Hepatic stellate cell (primary cell): ENCODE measurements at regions not wholly inside any gene's neighbourhood (a gene's known extent, or its start where the extent isn't known, plus 50 kb on each side); places are given as distances from the start of the nearest gene placed in this dataset.

ENCODE experiments used
- DNase-seq: peaks from one replicate; pipeline ENCODE4 v3.0.0; 2011; ENCODE audit warnings: low spot score

DNA sequence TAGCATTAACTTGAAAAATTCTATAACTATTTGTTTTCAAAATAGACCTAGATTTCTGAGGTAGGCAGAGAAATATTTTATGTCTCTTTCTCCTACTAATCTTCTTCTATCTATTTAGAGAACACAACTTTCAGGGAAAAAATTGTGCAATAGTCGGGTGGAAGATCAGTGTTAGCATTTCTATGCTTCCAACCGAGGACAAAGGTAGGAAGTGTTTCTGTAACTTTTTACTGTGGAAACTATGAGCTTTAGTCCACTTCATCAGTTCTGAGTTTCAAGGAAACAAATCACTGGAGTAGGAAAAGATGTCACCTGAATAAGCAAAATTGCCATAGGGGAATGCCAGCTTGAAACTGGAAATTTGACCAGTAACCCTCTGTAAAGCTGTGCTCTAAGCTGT, 207.7 kb upstream of the CTAGE1 start:
- DNase-seq: no peak

DNA sequence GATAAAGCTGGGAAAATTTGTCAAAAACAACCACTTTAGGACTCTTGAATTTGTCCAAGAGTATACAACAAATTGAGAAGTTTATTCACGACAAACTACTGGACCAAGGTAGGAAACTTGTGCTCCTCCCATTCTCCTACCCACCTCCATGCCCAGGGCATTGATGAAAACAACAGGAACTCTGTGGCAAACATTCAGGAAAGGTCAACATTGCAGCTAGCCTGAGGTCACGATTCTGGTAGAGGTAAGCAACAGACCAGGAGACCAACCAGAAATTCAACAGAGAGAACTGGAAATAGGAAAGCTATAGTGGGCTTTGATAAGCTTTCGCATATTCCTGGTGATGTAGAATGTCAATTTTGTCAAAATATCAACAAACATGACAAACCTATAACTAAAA, 209.1 kb upstream of the CTAGE1 start:
- DNase-seq: no peak

DNA sequence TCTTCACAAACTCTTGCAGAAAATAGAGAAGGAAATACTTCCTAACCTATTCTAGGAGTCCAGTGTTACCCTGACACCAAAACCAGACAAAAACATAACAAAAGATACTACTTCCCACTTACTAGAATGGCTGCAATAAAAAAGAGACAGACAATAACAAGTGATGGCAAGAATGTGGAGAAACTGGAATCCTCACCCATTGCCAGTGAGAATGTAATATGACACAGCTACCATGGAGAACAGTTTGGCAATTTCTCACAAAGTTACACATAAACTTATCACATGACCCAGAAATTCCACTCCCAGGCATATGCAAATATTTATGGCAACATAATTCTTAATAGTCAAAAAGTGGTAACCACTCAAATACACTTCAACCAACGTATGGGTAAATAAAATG, 209.8 kb upstream of the CTAGE1 start:
- no peak for DNase-seq

DNA sequence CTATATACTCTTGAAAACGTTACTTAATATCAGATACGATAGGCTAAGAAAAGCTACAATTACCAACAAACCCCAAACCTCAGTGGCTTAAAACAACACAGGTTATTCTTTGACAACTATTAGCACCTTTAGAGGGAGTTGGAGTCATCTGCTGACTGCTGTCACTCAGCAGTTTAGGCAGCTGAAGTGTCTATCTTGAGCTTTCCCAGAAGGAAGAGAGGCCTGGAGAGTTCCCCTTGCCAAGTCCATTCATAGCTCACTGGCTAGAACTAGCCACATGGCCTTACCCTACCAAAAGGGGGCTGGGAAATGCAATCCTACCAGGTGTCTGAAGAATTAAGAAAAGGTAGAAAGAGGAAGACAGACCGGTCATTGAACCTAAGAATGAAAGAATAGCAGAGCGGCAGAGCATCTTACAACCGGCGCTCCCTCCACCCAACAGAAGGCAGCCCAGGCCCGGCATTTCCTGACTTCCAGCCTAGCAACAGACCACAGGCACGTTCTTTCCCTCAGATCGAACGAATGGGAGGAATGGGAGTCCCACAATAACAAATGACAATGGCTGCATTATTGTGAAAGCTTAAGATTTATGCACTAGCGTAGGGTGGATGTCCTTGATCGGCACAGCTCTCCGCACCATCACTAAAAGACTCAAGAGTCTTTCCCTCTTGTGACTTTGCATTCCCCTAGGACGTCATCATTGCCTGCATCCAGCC, 211.2 kb upstream of the CTAGE1 start:
- DNase-seq: no peak

DNA sequence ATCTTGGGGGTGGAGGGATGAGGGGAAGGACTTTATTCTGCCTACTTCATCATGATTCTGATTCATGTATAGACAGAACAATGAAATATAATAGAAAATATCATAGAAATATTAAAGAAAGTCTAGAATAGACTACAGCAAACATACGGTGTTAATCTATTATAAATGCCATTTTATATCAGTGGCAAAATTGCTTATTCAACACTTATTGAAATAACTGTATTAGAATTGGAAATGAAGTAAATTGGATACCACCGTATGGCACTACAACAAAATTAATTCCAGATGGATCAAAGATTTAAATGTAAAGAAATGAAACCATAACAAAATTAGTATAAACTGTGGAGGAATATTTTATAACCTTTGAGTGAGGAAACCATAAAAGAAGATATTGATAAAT, 213.3 kb upstream of the CTAGE1 start:
- no peak for DNase-seq

DNA sequence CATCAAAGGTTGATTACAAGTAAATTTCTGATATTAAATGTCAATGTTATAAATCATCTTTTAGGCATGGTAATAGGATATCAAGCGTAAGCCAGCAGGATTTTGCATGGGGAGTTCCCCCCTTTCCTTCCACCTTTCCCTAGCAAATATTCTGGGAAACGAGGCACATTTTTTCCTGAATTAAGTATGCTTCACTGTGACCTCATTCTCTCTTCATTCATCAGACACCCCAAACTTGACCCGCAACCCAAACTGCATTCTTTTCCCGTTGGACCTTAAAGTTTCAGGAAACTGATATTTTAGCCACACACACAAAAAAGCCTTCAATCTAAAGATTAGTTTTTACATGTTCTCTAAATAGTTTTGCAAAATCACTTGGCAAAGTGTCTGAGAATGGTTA, 214.5 kb upstream of the CTAGE1 start:
- no peak for DNase-seq

DNA sequence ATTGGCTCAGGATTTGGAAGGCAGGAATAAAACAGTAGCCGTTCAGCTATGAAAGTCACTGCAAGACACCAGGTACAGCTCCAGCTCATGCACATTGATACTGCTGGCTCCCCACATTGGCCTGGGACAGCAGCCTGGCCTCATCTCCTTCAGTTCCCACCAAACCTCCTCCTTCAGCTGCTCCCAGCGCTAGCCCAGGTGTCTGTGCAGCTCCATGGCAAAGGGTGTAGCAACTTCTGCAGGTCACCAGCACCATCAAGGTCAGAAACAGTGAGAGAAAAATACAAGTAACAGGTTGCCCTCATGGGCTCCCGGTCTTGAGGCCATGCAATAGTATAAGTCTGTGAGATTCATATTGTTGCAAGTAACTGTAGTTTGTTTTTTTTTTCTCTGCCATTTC, 216.7 kb upstream of the CTAGE1 start:
- no peak for DNase-seq

DNA sequence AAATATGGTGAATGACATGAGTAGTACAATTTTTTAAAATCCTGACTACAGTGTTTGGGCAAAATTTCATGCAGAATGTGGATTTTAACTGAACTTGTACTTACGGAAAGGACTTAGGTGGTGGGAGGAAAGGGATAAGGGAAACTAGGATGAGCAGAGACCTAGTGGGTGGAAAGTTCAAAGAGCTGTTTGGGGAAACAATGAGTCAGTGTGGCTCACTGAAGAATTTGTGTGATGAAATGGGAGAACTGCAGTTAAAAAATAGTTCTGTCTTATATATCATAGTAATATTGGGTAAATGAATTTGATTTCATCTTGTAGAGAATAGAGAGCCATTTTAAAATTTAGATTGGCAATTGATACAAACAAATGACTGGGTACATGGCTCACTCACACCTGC, 220.1 kb upstream of the CTAGE1 start:
- peak; percentile 30 for DNase-seq

DNA sequence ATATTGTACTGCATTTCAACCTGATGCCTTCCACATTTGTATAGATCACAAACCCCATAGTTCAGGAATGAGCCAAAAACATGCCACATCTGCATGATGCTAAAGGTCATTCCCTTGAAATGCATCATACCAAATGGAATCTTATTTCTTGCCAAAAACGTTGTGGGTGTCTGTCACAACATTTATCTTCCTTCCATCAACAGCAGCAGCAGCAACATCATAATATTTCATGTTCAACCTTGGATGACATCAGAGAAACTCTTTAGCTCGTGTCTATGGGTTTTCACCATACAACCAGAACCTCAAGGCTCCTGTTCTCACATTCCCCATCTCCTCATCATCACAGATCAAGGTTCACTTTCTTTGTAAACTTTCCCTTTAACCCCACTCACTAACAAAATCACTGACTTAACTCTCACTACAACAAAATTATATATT, 221.3 kb upstream of the CTAGE1 start:
- peak; percentile 41 for DNase-seq

DNA sequence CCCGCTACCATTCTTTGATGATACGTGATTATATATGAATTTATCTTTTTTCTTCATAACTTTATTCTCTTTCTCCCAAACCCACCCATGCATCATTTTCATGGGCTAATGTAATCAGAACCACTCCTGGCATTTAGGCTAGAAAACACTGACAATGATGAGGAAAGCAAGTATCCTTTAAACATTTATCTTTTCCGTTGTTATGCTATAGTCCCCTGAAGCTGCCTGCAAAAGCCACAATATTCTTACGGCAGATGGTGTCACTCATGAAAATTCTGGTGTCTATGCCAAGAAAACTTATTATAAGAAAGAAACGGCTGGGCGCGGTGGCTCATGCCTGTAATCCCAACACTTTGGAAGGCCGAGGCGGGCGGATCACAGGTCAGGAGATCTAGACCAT, 221.8 kb upstream of the CTAGE1 start:
- DNase-seq: no peak

DNA sequence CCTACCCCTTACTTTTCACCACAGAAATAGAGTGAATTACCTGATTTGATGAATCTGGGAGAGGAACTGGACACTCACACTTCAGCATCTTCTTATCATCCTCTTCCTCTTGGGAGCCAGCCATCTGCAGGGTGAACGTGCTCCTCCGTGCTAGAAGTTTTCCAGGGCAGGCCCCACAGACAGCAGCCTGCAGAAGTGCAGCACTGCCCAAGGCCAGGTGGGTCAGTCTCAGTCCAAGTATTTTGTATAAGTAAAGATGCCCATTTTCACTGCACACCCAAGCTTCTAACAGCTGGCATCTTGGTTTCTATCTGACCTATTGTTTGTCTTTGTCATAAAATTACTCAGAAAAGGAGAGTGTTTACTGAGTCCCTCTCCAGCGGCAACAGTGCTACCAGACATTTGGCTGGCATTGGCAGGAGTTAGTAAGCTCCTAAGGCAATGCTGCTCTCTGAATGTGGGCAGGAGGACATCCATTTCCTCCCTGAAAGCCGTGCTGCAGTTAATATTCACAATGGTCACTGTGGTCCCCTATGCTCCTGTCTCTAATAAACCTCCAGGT, 222.6 kb upstream of the CTAGE1 start:
- no peak for DNase-seq

DNA sequence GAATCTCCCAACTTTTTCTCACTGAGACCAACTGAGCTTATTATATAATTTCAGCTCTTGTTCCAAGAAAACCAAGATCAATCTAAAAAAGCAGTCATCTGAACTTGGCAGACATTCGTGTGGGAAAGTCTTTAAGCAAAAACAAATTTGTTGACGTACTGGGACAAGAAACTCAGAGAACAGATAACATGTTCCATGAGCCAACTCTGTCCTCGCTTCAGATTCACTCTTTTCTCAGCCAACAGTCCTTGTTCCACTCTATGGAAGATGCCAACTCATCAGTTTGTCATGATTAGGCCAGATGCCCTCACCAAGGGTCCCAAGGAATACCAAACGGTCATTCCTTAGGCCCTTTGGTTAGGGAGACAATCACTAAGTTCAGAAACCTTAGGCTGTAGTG, 224.2 kb upstream of the CTAGE1 start:
- no peak for DNase-seq

DNA sequence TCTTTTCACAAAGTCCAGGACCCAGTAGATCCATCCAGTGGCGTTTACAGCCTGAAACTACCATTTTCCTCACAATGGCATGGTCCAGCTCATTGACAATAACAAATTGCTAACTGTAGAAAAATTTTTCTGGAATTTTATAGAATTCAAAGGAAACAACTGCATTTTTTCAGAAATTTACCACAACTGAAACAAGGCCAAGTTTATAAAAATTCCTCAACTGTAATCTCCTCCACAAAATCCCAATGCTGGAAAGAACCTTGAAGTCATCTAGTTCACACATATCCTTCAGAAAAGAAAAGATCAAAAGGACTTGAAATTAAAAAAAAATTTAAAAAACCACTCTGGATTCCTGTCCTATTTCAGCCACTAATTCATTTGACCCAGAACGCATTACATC, 226.0 kb upstream of the CTAGE1 start:
- DNase-seq: no peak

DNA sequence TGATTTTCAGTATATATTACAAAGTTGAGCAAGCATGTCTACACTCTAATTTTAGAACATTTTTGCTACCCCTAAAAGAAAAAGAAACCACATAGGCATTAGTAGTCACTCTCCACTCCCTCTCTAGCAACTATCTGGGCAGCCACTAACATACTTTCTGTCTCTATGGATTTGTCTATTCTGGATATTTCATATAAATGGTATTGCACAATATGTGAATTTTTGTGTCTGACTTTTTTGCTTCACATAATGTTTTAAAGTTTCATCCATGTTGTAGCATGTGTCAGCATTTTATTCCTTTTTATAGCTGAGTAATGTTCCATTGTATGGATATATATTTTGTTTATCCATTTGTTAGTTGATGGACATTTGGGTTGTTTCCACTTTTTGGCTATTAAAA, 232.5 kb upstream of the CTAGE1 start:
- no peak for DNase-seq

DNA sequence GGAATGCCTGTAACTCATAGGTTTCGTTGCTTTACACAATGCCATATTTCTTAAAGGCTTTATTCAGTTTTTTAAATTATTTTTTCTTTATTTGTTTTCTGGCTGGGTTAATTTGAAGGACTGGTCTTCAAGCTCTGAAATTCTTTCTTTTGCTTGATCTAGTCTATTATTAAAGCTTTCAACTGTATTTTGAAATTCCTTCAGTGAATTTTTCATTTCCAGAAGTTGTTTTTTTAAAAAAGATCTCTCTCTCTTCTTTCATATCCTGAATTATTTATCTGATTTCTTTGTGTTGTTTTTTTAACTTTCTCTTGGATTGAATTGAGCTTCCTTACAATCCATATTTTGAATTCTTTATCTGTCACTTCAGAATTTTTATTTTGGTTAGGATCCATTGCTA, 239.9 kb upstream of the CTAGE1 start:
- no peak for DNase-seq

DNA sequence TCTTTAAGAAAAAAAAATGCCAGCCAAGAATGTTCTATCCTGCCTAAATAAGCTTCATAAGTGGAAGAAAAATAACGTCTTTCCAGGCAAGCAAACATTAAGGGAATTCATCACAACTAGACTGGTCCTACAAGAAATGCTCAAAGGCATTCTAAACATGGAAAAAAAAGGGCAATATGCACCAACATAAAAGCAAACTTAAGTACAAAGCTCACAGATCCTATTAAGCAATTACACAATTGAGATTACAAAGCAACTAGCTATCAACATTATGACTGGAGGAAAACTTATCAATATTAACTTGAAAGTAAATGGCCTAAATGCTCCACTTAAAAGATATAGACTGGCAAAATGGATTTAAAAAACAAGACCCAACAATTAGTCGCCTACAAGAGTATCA, 240.6 kb upstream of the CTAGE1 start:
- DNase-seq: no peak

DNA sequence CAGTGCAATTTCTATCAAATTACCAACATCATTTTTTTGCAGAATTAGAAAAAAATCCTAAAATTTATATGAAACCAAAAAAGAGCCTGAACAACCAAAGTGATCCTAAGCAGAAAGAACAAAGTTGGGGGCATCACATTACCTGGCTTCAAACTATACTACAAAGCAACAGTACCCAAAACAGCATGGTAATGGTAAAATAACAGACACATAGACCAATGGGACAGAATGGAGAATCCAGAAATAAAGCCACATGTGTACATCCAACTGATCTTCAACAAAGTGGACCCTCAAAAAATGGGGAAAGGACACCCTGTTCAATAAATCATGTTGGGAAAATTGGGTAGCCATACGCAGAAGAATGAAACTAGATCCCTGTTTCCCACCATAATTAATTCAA, 245.7 kb upstream of the CTAGE1 start:
- no peak for DNase-seq

DNA sequence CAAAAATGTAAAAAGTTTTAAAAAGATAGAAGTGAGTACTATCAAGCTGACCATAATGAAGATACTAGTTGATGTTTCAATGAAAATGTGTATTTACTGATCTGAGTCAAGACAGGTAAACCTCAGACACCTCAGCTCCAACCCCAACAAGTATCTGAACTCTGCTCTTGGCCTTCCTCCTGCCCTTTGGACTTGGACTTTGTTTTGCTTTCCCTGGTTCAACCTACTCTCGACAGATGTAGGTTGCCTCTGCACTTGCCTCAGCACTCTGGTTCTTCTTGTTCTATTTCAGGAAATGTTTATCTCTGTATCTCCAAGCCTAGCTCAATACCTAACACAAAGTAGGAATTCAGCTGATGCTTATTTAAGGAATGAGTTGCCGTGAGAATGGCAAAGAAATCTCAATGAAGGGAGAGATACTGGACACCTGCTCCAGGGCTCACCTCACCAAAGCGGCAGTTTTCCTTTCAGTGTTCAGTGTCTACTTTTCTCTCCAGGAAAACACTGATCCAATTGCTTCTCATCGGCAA, 248.8 kb upstream of the CTAGE1 start:
- no peak for DNase-seq

DNA sequence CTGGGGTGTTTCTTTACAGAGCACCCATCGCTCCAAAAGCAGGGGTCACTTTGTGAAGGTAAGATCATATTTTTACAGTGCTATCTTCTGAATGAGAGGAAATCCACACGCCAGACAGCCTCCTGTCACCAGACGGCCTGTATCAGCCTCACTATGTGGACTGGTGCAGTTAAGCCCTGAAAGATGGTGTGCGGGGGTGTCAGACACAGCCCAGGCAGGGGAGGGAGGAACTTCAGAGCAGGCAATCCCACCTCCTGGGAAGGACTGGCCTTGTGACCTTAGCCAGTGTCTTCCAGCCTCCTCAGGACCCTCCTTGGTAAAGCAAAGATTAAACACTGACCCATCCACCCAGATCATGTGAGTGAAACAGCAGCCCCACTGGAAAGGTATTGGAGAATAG, 249.4 kb upstream of the CTAGE1 start:
- DNase-seq: no peak

DNA sequence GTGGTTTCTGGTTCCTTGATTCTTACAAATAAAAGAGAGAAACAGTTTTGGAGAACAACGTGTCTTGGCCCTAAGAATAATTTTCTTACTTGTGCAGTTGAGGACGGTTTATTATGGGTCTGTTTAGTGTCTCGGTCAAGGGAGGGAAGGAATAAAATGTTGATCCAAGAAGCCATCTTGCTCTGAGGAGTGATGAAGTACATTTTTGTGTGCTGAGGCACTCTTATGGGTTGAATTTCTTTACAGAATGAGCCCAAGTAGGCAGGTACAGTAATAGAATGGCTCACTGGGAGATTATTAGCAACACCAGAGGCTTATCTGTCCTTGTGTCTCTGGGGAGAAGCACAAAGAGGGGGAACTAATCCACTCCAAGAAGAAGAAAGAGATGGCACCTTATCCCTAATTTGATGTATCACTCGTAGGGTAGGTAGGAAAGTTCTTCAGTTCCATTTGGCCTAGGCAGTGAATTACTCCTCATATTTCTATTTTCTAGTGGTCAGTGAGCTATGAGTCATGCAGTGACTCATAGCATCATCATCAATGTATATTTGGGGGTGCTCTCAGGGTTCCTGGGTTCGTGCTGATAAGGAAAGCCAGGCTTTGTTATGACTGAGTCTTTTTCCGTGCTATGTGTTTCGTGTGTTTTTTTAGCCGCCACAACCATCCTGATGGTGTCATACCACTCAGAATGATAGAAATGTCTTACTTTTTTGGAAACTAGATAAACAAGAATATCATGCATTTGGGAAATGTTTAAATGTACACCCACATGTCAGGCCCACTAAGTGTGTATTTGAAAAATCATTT, 250.1 kb upstream of the CTAGE1 start:
- peak; percentile 62 for DNase-seq

DNA sequence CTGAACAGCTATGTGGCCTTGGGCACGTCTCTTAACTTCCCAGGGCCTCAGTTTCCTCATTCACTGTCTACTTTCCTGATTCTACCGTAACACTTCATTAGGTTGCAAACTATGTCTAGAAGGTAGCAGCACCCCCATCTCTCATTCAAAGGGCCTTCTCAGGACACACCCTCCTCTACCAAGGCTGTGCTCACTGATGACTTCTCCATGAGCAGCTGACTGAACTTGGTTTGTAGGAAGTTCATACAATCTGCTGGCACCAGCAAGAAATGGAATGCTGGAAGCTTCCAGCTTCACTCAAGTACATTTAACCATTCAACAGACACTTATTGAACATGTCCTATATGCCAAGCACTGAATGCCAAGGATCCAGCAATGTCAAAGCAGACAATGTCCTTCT, 250.8 kb upstream of the CTAGE1 start:
- DNase-seq: no peak

DNA sequence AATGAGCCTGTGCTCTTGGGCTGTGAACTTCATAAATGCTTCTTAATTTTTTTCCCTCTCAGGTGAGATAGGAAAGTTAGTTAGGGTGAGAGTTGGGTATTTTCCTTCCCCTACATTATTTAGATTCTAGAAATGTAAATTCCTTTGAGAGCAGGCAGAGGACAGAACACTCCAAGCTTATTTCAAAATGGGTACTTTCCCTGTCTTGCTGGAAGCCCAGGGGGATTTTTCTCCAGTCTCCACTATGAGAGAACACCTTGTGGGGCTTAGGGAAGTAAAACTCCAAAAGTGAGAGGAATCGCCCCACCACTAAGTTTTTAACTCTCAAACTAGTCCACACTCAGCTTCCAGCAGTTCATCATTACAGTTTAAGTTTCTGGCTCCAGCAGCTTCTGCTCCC, 253.2 kb upstream of the CTAGE1 start:
- DNase-seq: no peak

DNA sequence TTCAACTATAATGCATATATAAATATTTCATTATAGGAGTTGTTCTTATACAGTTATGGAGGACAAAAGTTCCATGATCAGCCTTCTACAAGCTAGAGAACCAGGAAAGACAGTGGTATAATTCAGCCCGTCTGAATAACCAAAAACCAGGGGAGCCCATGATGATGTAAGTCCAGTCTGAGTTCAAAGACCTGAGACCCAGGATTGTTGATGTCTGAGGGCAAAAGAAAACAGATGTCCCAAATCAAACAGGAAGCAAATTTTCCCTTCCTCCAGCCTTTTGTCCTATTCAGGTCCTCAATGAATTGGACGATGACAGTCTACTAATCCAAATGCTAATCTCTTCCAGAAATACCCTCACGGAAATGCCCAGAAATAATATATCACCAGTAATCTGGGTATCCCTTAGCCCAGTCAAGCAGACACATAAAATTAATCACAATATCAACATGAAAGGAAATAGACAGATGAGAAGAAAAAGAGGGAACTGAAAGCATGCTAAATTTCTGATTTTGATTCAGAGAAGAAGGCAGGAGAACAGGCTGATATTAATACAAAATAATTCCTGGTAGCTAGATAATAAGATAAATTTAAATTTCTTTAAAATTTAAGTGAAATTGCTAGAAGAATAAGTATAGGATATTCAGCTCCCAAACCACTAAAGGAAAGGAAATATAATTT, 255.6 kb upstream of the CTAGE1 start:
- no peak for DNase-seq
